GM18873 (cell line): ENCODE measurements at regions not wholly inside any gene's neighbourhood (a gene's known extent, or its start where the extent isn't known, plus 50 kb on each side); places are given as distances from the start of the nearest gene placed in this dataset.

Source experiments
- ATAC-seq: cut with Tn5 transposase; IDR thresholded peaks from one replicate; pipeline ENCODE4 v1.9.1; 2021; ENCODE audit warnings: mild to moderate bottlenecking, moderate library complexity, moderate number of reproducible peaks; ENCODE audit not compliant: unreplicated experiment, low FRiP score

- ATAC-seq = peak; percentile 60
These were observed 164.9 kb downstream of the DHX15 start for GRCh38 chr4:24419181-24420034.

DNA sequence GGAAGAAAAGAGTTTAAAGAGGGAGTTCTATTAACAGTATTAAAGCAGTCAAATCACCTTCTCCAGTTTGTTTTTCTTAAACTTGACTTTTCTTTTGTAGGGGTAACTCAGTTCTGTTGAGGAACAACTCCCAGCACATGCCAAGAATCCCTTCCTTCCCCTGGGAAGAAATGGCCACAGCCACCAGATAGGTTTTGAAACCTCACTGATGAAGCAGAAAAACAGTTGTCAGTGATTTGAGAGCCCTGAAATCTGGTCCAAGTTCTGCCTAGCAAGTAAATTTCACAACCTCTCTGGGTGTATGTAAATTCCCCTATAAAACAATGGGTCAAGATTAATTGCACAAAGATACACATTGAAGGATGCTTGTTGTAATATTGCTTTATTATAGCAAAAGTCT is 167.1 kb downstream of the DHX15 start:
- ATAC-seq = no peak

DNA sequence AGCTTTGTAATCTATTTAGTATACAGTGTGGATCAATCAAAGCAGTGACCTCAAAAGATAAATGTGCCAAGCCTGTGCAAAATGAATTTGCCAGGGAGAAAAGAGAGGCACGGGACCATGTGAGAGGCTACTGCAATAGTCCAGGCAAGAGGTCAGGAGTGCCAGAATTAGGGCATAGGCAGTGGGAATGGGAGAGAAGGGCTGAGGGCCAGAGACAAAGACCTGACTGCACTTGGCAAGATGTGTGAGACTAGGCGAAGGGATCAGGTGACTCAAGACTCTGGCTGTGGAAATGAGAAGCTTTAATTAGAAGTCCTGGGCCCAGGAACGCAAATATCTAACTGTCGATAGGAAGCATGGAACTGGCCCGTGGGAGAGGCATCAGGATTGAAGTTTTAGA is 168.1 kb downstream of the DHX15 start:
- no peak for ATAC-seq

- ATAC-seq = no peak
These were observed 171.0 kb downstream of the DHX15 start for GRCh38 chr4:24413311-24413784.

GRCh38 chr4:24411806-24412205 is 172.5 kb downstream of the DHX15 start:
- ATAC-seq = no peak

DNA sequence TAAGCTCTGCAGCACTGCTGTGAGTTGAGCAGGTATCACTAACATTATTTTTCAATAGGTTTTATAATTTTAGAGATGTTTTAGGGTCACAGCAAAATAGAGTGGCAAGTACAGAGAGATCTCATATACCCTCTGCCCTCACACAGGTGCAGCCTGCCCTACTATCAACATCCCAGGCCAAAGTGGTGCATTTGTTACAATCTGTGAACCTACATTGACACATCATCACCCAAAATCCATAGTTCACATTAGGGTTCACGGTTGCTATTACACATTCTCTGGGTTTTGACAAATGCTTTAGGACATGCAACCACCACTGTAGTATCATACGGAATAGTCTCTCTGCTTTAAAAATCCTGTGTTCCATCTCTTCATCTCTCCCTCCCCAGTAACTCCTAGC is 173.1 kb downstream of the DHX15 start:
- ATAC-seq = no peak

GRCh38 chr4:24408640-24409039 is 175.7 kb downstream of the DHX15 start:
- ATAC-seq = no peak

- ATAC-seq = no peak
These were observed 178.4 kb downstream of the DHX15 start for GRCh38 chr4:24405926-24406325.

DNA sequence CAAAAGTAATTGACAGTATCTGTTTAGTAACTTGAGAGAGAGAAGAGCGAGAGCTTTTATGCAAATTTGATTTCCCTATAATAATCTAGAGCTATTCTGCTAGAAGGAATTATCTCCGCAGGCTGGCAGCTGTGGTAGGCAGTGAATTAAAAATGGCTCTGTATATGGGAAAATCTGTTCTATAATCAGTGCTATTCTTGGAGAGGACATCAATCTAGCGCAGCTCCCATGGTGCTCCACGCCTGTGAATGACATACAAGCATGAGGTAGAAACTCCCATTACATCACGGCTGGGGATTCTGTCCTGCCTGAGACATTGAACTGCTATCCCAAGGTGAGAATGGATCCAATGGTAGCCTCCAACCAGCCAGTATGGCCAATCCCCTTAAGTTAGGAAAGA is 179.0 kb downstream of the DHX15 start:
- ATAC-seq = no peak

DNA sequence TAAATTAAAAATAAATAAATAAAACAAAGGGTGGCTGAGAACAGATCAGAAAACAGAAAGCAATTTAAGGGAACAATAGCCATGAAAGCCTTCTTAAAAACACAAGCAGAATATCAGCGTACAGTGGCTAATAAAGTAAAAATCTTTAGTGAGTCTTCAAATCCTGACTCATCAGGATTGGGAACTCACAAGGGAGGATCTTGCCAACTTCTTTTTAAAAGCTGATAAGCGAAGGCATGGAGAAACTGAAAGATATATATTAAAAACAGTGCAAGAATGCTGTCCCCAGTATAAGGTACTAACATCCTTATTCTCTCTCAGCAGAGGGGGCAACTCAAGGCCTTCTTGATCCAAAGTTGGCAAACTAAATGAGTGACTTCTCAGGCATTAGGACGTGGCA is 180.1 kb downstream of the DHX15 start:
- ATAC-seq = no peak

- ATAC-seq = no peak
These were observed 181.1 kb downstream of the DHX15 start for GRCh38 chr4:24403265-24403664.

DNA sequence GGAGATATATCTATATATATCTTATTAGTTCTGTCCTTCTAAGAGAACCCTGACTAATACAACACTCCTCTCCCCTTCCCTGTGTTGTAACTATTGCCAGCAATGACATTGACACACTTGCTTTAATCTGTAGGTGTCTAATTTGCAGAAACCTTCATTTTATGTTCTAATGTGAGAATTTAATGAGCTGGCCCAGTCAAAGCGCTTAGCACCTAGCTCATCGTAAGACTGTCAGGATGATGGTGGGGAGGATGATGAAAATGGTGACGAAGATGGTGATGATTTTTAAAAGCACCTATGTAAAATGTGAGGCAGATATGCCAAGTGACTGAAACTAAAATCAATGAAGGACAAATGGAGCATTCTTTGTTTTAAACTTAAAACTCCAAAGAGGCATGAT is 183.8 kb downstream of the DHX15 start:
- ATAC-seq = no peak

- no peak for ATAC-seq
These were observed 187.4 kb downstream of the DHX15 start for GRCh38 chr4:24396988-24397387.

- no peak for ATAC-seq
These were observed 188.4 kb downstream of the DHX15 start for GRCh38 chr4:24395937-24396336.

DNA sequence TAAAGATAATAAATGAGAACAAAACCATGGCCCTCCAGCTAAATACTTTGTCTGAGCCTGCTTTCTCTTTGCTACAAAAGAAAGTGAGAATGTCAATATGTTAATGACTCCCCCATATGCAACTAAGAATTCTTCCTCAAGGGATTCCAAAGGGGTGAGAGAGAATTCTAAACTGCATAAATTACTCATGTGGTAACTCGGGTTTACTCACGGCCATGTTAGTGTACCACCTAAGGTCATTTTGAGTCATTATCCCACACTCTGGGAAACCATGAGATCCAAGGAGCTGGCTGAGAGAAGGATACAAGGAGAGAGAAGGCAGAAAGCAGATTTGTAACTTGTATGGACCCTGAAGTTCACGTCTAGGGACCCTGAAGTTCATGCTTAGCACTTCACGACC is 190.3 kb downstream of the DHX15 start:
- no peak for ATAC-seq

DNA sequence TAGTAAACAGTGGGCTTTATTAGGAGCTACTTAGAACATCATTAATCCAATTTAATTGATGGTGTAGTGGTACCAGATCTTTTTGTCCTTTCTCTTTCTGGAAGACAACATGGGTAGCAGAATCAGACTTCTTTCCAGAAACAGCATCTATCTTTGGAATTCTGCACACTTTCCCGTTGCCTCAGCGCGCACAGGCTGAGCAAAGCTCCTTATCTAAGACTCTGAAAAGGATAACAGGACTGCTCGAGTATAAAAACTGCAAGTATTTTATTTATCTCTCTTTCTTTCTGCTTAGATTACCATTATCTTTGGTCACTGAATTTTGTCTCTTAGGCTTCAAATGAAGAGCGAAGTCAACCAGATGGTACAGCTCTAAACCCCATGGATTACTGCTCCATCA is 191.7 kb downstream of the DHX15 start:
- no peak for ATAC-seq

DNA sequence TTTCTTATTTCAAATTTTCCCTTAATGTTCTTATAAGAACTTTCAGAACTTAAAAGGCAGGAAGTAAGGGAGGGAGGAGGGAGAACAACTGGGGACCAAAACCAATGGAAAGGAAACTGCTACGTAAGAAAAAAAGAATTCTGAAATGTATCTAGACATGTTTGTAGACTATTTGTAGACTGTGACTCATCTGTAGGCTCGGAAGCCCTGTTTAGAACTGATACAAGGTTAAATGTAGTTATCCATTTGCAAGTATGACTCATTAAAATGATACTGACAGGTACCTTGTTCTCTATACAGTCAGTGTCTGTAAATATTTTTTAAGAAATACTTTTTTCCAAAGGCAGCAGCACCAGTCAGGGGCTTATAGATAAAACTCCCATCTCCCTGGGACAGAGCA is 202.0 kb downstream of the DHX15 start:
- peak; percentile 100 for ATAC-seq

- no peak for ATAC-seq
These were observed 203.2 kb downstream of the DHX15 start for GRCh38 chr4:24380957-24381665.

DNA sequence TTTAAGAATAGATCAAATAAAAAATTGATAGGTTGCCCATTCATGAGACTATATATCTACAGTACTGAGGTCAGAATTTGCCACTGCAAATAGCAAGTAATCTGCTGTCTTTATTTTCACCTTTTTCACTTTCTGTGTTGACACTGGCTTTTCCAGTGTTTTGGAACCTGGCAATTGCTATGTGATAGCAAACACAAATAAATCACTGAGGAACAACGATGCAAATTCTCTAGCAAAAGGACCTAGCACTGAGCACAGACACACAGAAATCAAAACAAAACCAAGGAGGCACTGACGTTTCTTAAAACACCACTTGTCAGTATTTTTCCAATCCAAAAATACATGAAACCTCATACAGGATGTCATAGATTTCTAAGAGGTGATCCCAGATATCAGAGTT is 210.7 kb downstream of the DHX15 start:
- no peak for ATAC-seq

- ATAC-seq = no peak
These were observed 211.5 kb downstream of the DHX15 start for GRCh38 chr4:24372881-24373280.

DNA sequence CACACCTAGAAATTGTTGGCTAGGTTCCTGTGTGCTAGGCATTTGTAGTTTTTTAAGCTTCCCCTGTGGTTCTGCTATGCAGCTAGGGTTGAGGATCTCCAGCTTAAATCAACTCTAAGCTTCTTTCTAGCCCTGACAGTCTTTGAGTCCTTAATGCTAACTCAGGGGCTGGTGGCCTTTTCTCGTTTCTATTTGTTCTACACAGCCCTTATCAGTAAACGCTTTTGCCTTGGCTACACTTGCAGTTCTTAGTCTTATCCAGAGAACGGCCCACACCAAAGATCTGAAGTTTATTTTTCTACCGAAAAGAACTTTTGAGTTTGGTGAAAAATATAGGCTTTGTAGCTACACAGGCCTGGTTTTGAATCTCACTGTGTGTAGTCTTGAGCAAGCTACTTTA is 212.0 kb downstream of the DHX15 start:
- no peak for ATAC-seq

GRCh38 chr4:24370421-24370820 is 213.9 kb downstream of the DHX15 start:
- no peak for ATAC-seq
